ENCODE measurements at regions not wholly inside any gene's neighbourhood (a gene's known extent, or its start where the extent isn't known, plus 50 kb on each side); places are given as distances from the start of the nearest gene placed in this dataset.
"Not testable (repeated sequence)": the region's sequence is repeated elsewhere in the genome, so short reads cannot be mapped to it uniquely, and the experiment has no call there.

DNA sequence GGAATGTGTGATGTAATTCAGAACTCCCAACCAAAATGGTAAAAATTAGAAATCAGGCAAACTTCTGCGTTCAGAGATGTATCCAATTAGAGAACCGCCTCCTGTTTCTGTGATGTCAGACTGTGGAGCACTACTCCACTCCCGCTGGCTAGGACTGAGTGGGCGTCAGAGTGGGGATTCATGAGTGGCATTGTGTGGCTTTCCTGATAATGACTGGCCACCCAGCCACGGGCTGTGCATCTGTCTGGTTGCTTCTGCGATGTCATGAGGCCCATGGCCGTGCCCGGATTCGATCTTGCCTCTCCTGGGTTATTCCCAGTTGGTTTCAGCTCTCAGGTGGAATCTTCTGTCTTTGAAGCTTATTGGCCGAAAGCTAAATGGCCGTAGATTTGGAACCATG lies 87.1 kb upstream of the KCNA1 start:
- no peaks in the 10 kb centered on the region for H3K27me3 ChIP-seq (ENCODE audit: insufficient read depth, low read length)
- peaks cover 65% of the 10 kb centered on the region for H3K4me1 ChIP-seq (ENCODE audit: insufficient read depth, low read length)
- H3K4me3 ChIP-seq (ENCODE audit: low read length) = no peak overlapping the region
- H3K9me3 ChIP-seq (ENCODE audit: low read depth, low read length) = no peaks in the 10 kb centered on the region

DNA sequence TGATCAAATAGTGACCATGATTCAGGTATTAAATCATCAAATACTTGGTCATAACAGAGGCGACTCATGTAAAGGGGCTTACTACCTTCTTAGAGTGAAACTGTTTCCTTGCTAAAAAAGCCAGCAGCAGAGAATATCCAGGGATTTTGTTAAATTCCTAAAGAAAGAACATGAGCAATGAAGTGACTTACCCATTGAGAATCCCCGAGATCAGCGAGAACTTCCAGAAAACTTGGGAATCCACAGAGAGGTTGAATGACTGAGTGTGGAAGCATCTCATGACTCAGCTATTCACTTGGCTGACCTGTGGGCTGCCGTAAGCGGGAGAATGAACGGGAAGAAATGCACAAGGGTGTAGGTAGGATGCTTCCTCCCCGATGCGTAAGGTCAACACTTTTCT lies 85.3 kb upstream of the KCNA1 start:
- H3K27me3 ChIP-seq (ENCODE audit: insufficient read depth, low read length) = no peaks in the 10 kb centered on the region
- H3K9me3 ChIP-seq (ENCODE audit: low read depth, low read length) = no peaks in the 10 kb centered on the region
- peaks cover 70% of the 10 kb centered on the region for H3K4me1 ChIP-seq (ENCODE audit: insufficient read depth, low read length)
- no peak overlapping the region for H3K4me3 ChIP-seq (ENCODE audit: low read length)

DNA sequence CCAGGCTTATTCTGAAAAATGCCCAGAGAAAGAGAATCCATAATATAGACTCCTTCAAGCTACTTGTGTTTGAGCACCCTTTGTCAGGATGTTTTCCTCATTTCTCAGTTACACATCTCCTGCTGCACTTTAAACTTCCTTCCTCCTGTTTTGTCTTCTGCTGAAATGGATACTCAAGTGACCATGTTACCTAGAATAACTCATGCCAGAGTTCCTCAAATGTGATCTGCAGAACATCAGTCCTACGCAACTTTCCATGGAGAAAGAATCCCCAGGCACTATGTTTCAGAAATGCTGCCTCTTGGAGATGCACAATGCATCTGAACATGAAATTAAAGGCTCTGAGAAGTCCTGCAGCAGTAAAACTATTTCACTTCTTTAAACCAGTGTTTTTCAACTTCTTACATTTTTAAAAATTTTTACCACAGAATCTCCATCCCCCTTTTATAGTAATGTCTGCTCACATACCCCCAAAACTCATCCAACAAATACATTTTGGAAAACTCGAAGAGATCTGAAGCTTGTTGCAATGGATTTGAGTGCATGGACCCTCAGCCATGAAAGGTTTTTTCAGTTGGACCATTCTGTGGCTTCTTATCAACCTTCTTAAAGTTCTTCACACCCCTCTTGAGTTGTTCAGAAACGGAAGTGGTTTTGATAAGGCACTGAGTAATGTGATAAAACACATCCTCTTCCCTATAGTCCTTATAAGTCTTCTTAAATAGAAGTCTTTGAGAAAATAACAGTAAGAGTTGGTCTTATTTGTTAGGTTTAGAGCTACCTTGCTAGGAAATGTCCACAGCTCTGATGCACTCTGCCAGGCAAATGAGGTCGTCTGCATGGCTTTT lies 84.5 kb upstream of the KCNA1 start:
- Histone ChIP-seq H3K4me1 (ENCODE audit: insufficient read depth, low read length) (peaks cover 72% of the 10 kb centered on the region), H3K4me3 (ENCODE audit: low read length) (no peak overlapping the region), H3K27me3 (ENCODE audit: insufficient read depth, low read length) (no peaks in the 10 kb centered on the region), H3K9me3 (ENCODE audit: low read depth, low read length) (no peaks in the 10 kb centered on the region)

DNA sequence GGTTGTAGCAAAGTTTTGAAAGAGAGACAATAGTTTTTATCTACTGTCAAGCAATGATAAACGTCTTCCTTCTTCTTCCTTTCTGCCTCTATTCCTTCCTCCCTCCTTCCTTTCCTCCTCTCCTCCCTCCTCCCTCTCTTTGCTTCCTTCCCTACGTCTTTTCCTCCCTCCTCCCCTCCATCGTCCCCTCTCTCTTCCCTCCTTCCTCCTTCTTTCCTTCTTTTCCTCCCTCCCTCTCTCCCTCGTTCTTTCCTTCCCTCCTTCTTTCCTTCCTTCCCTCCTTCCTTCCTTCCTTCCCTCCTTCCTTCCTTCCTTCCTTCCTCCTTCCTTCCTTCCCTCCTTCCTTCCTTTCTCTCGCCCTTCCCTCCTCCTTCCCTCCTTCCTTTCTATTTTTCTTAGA lies 82.8 kb upstream of the KCNA1 start:
- Histone ChIP-seq H3K4me1 (ENCODE audit: insufficient read depth, low read length) (peaks cover 68% of the 10 kb centered on the region), H3K9me3 (ENCODE audit: low read depth, low read length) (no peaks in the 10 kb centered on the region), H3K4me3 (ENCODE audit: low read length) (no peak overlapping the region), H3K27me3 (ENCODE audit: insufficient read depth, low read length) (no peaks in the 10 kb centered on the region)

DNA sequence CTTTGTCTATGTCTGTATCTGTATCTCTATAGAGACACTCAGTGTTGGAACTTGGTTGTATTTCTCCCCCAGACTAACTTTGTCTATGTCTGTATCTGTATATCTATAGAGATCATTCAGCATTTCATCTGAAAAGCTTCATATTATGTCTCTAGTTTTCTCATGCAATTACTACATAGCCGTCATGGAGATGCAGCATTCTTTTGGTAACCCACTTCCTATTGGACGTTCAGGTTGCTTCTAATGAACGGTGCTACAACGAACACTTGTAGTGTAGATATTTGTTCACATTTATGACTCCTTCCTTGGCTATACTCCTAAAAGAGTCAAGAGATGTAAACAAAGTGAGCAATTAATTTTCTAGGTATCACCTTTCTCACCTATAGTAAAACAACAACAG lies 81.5 kb upstream of the KCNA1 start:
- peaks cover 68% of the 10 kb centered on the region for H3K4me1 ChIP-seq (ENCODE audit: insufficient read depth, low read length)
- no peaks in the 10 kb centered on the region for H3K9me3 ChIP-seq (ENCODE audit: low read depth, low read length)
- no peaks in the 10 kb centered on the region for H3K27me3 ChIP-seq (ENCODE audit: insufficient read depth, low read length)
- H3K4me3 ChIP-seq (ENCODE audit: low read length) = no peak overlapping the region

DNA sequence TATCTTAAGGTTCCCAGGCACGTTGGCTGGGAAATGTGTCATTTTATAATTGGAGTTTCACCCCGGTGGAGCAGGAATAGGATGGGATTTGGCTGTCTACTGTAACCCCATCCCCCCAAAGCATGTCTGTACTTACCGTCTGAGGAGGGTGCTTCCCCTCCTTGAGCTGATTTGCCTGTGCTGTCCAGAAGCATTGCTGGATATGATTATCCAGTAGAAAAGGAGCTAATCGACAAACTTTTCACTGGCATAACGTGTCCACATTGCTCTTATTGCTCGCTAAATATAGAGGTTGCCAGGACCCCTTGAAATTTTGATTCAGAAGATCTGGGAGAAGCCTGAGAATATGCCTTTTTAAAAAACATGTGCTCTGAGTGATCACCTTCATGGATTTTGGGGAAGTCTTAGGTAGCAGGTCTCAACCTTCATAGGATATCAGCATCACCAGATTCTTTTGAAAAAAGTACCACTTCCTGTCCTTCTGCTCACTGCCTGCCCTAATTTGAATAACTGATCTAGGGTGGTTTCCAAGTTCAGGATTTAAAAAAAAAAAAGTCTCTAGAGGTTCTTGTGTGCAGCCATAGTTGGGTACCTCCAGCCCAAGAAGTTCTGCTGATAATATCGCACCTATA lies 80.4 kb upstream of the KCNA1 start:
- H3K4me1 ChIP-seq (ENCODE audit: insufficient read depth, low read length) = peaks cover 62% of the 10 kb centered on the region
- no peaks in the 10 kb centered on the region for H3K9me3 ChIP-seq (ENCODE audit: low read depth, low read length)
- H3K4me3 ChIP-seq (ENCODE audit: low read length) = peak overlapping the region; percentile 8
- no peaks in the 10 kb centered on the region for H3K27me3 ChIP-seq (ENCODE audit: insufficient read depth, low read length)

DNA sequence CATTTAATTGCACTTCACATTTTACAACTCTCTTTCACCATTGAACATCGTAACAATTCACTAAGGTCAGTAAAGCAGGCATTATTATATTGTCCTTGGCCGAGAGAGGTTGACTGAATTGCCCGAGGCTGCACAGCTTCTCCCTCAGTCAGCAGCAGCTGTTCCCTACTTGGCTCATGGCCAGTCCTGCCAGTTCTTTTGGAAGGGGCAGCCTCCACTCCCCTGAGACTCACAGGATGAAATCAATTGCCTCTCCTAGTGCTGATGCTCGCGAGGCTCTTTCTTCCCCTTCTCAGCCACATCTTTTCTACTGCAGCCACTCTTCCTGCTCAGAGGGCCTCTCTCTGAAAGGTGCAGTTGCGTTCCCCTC lies 79.9 kb upstream of the KCNA1 start:
- H3K27me3 ChIP-seq (ENCODE audit: insufficient read depth, low read length) = no peaks in the 10 kb centered on the region
- H3K4me3 ChIP-seq (ENCODE audit: low read length) = no peak overlapping the region
- peaks cover 58% of the 10 kb centered on the region for H3K4me1 ChIP-seq (ENCODE audit: insufficient read depth, low read length)
- H3K9me3 ChIP-seq (ENCODE audit: low read depth, low read length) = no peaks in the 10 kb centered on the region

DNA sequence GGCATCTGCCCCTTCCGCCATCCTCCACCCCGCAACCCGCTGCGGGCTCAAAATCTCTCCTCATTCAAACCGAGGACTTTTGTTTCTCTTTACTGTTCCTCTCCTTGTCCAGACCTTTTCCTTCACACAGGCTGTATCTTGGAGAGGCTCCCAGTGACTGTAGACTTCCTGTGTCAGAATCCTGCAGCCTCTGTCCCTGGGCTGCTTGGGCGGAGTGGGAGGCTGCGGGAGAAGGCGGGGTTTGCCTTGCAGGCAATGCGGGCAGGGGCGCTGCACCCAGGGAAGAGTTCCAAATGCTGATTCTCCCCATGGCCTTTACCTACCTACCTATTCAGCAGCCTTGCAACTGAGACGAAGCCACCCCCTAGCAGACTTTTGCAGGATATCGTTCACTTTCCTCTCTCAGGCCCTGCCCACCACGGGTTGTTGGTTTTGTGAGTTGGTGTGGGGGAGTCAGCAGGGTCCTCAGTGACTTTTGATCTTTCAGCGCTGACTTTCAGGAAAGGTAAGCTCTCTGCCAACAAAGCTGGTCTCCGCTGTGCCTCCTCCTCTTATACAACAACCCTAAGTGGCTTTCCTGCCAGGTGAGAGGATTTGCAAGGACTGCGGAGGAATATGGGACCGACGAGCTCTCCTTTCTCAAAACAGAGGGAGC lies 79.0 kb upstream of the KCNA1 start:
- Histone ChIP-seq H3K9me3 (ENCODE audit: low read depth, low read length) (no peaks in the 10 kb centered on the region), H3K27me3 (ENCODE audit: insufficient read depth, low read length) (no peaks in the 10 kb centered on the region), H3K4me3 (ENCODE audit: low read length) (no peak overlapping the region), H3K4me1 (ENCODE audit: insufficient read depth, low read length) (peaks cover 49% of the 10 kb centered on the region)

DNA sequence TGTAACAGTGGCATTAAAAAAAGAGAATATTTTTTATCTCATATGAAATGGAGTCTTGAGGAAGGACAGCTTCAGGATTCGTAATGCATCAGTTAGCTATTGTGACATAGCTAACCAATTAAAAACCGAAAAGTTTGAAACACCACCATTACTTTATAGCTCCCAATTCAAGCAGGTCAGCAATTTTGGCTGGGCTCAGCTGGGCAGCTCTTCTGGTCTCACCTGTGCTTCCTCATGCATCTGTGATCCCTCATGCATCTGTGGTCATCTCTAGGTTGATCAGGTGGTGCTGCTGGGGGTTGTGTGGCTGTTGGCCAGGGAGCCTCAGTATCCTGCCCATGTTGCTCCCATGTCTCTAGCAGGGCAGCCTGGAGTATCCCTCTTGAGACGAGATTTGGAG lies 76.7 kb upstream of the KCNA1 start:
- Histone ChIP-seq H3K9me3 (ENCODE audit: low read depth, low read length) (no peaks in the 10 kb centered on the region), H3K4me1 (ENCODE audit: insufficient read depth, low read length) (peaks cover 28% of the 10 kb centered on the region), H3K4me3 (ENCODE audit: low read length) (no peak overlapping the region), H3K27me3 (ENCODE audit: insufficient read depth, low read length) (no peaks in the 10 kb centered on the region)

DNA sequence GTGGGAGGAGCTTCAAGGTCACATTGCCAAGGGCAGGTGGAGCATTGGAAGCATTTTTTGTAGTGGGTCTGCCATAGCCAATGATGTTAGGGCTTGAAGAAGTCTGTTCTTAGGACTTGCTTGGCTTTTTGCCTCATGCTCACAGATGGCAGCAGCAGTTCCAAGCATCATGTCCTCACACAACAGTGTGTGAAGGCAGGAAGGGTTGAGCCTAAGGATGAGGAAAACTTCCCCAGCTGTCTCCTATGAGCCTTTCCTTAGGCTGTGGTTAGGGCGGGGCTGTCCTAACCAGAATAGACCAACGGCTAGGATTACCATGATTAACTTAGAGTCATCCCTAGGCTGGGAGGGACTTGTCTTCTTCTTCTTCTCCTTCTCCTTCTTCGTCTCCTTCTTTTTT lies 76.2 kb upstream of the KCNA1 start:
- H3K27me3 ChIP-seq (ENCODE audit: insufficient read depth, low read length) = no peaks in the 10 kb centered on the region
- H3K4me1 ChIP-seq (ENCODE audit: insufficient read depth, low read length) = peaks cover 25% of the 10 kb centered on the region
- no peak overlapping the region for H3K4me3 ChIP-seq (ENCODE audit: low read length)
- H3K9me3 ChIP-seq (ENCODE audit: low read depth, low read length) = no peaks in the 10 kb centered on the region

DNA sequence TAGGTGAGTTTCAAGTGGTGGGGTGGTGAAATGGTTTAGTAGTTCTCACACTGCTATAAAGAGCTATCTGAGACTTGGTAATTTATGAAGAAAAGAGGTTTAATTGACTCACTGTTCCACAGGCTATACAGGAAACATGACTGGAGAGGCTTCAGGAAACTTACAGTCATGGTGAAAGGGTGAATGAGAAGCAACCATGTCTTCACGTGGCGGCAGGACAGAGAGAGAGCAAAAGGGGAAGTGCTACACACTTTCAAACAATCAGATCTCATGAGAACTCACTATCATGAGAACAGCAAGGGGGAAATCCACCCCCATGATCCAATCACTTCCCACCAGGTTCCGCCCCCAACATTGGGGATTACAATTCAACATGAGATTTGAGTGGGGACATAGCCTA lies 67.3 kb upstream of the KCNA1 start:
- H3K27me3 ChIP-seq (ENCODE audit: insufficient read depth, low read length); H3K4me1 ChIP-seq (ENCODE audit: insufficient read depth, low read length); H3K9me3 ChIP-seq (ENCODE audit: low read depth, low read length); H3K4me3 ChIP-seq (ENCODE audit: low read length): not testable (repeated sequence)

DNA sequence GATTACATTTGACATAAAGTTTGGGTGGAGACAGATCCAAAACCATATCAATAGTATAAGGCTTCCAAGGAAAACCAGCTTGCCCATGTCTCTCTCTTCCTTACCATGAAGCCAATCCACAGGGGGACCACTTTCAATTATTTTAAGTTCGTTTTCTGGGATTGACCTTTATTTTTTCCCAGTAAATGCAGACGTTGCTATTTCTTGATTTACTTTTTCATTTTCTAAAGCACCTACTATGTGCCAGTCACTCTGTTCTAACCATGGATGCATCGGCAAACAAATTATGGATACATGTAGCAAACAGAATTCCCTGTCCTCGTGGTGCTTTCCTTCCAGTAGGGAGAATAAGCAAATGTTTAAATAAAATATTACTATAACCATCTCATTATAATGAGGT lies 65.8 kb upstream of the KCNA1 start:
- Histone ChIP-seq H3K4me1 (ENCODE audit: insufficient read depth, low read length) (no peaks in the 10 kb centered on the region), H3K4me3 (ENCODE audit: low read length) (no peak overlapping the region), H3K27me3 (ENCODE audit: insufficient read depth, low read length) (no peaks in the 10 kb centered on the region), H3K9me3 (ENCODE audit: low read depth, low read length) (no peaks in the 10 kb centered on the region)

DNA sequence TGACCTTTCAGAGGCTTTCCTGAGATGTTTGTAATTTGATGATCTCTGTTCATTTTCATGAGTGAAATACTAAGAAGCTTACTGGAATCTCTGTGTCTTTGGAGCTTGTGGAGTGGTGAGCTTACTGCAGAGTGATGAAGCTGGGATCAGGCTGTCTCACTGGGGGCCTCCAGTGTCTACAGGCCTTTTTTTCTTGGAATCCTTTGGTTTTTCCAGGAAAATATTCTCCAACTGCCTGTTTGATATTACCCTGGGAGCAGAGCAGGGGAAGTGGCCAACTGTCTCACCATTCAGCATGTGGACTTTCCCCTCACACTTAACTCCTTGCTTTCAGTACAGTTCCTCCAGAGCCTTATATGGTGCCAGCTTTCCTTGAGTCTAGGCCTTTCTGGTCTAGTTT lies 62.0 kb upstream of the KCNA1 start:
- no peaks in the 10 kb centered on the region for H3K4me1 ChIP-seq (ENCODE audit: insufficient read depth, low read length)
- no peak overlapping the region for H3K4me3 ChIP-seq (ENCODE audit: low read length)
- no peaks in the 10 kb centered on the region for H3K9me3 ChIP-seq (ENCODE audit: low read depth, low read length)
- no peaks in the 10 kb centered on the region for H3K27me3 ChIP-seq (ENCODE audit: insufficient read depth, low read length)

DNA sequence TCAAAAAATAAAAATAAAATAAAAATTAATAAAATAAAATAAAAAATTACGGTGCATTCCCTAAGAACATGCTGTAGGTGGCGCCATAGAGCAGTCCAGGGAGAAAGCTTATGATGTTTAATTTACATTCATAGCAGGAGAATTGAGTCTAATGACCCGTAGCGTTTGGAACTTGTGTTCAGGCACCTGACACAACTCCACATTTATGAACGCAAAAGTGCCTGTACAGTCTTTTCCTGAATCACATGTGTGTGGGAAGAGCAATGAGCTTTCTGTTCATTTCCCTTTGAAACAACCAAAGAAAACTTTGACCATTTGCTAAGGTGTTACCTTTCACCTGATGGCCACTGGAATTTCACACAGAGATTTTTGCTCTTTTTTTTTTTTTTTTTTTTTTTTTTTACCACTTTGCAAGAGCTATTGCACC lies 60.6 kb upstream of the KCNA1 start:
- H3K27me3 ChIP-seq (ENCODE audit: insufficient read depth, low read length) = no peaks in the 10 kb centered on the region
- no peaks in the 10 kb centered on the region for H3K9me3 ChIP-seq (ENCODE audit: low read depth, low read length)
- no peak overlapping the region for H3K4me3 ChIP-seq (ENCODE audit: low read length)
- no peaks in the 10 kb centered on the region for H3K4me1 ChIP-seq (ENCODE audit: insufficient read depth, low read length)

DNA sequence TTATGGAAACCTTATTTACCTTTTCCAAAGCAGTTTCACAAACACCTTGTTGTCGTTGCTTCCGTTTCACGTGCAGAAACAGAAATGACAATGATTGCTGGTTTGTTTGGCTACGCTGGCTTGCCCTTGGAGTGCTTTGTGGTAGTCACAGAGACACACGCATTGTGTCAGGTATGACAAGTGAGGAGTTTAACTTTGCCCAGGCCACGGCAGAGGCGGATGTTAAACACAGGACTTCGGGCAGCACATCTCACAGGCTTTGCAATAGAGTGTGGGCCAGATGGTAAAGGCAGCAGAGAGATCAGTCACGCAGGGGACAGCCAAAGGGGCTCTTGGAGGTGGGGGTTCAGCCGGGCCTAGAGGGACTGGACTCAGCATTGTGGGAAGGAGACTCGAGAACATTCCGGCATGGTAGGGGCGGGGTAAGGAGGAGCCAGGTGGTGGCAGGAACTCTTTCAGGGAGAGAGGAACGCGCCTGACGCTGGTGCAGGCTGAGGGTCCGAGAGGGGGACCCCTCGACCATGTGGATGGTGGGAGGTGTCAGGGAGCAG lies 59.8 kb upstream of the KCNA1 start:
- Histone ChIP-seq H3K27me3 (ENCODE audit: insufficient read depth, low read length) (no peaks in the 10 kb centered on the region), H3K9me3 (ENCODE audit: low read depth, low read length) (no peaks in the 10 kb centered on the region), H3K4me1 (ENCODE audit: insufficient read depth, low read length) (no peaks in the 10 kb centered on the region)

More for the DNA sequence above, 59.8 kb upstream of the KCNA1 start:
- no peak overlapping the region for H3K4me3 ChIP-seq (ENCODE audit: low read length)
